GM12878 (cell line): ENCODE measurements at regions not wholly inside any gene's neighbourhood (a gene's known extent, or its start where the extent isn't known, plus 50 kb on each side); places are given as distances from the start of the nearest gene placed in this dataset.

Source experiments
- ATAC-seq: fragments of 200-7000 bp; cut with Tn5 transposase; 3 replicates; pipeline ENCODE4 v1.9.1; 2020; ENCODE audit warnings: mild to moderate bottlenecking, moderate library complexity
- BruUV-seq: library from RNA; stranded (reverse); fragments of 400-500 nt; replicated peaks from 2 replicates; lab custom pipeline; 2021; lab: Mats Ljungman, UMichigan
- CTCF ChIA-PET: fragments of 300-600 bp; sonication (Branson Sonifier 250); formaldehyde crosslinking; extraction: SDS; loops from one replicate; lab custom pipeline; 2021; ENCODE audit warnings: inconsistent platforms; lab: Yijun Ruan, JAX
- POLR2A ChIA-PET: fragments of 350-600 bp; formaldehyde crosslinking; extraction: SDS; loops from one replicate; lab custom pipeline; 2021; ENCODE audit warnings: inconsistent platforms; lab: Charles Lee
- RAD21 ChIA-PET: fragments of 300-600 bp; sonication (Branson Sonifier 250); formaldehyde crosslinking; loops from one replicate; lab custom pipeline; 2023; ENCODE audit warnings: antibody characterized with exemption; ENCODE audit not compliant: unreplicated experiment; lab: Charles Lee
- SMC1A ChIA-PET: fragments of 300-600 bp; sonication (Branson Sonifier 250); formaldehyde crosslinking; loops from one replicate; lab custom pipeline; 2023; ENCODE audit not compliant: unreplicated experiment, uncharacterized antibody; lab: Charles Lee
- DNase-seq: peaks from one replicate; pipeline ENCODE4 v3.0.0-alpha.2; 2011; ENCODE audit warnings: low read depth, low spot score
- FAIRE-seq: peaks from 3 replicates; lab custom pipeline; 2011; peaks lifted over from hg19 to GRCh38; lab: Jason Lieb, UNC
- H2AFZ ChIP-seq: 2 replicates; pipeline ENCODE4 v1.6.0; 2011; ENCODE audit warnings: low read depth, low read length, control low read depth; ENCODE audit not compliant: control insufficient read depth
- H3K27ac ChIP-seq: 2 replicates; pipeline ENCODE4 v1.5.1; 2011; ENCODE audit warnings: control low read depth; ENCODE audit not compliant: control insufficient read depth, insufficient read depth
- H3K27me3 ChIP-seq, 2 experiments: replicated peaks in 1 of 2; 2 replicates each; pipeline versions ENCODE4 v1.6.0 to v1.6.1; 2011; ENCODE audit warnings: low read length in 1 of 2; ENCODE audit not compliant: control insufficient read depth in 2 of 2, insufficient read depth in 2 of 2
- H3K36me3 ChIP-seq, 2 experiments: 2 replicates each; pipeline ENCODE4 v1.5.1; 2011; ENCODE audit warnings: low read length in 1 of 2; ENCODE audit not compliant: control insufficient read depth in 2 of 2, insufficient read depth in 2 of 2
- H3K4me1 ChIP-seq: 2 replicates; pipeline ENCODE4 v1.6.1; 2011; ENCODE audit warnings: mild to moderate bottlenecking, low read length, moderate library complexity, mixed read lengths; ENCODE audit not compliant: control insufficient read depth, insufficient read depth
- H3K4me2 ChIP-seq: 2 replicates; pipeline ENCODE4 v1.6.0; 2011; ENCODE audit warnings: control low read depth; ENCODE audit not compliant: control insufficient read depth, insufficient read depth
- H3K4me3 ChIP-seq: fragments of 200-600 bp; sonication (generic); 2 replicates; pipeline ENCODE4 v1.5.1; 2016
- H3K79me2 ChIP-seq: 2 replicates; pipeline ENCODE4 v1.6.0; 2011; ENCODE audit warnings: low read length; ENCODE audit not compliant: control insufficient read depth, insufficient read depth
- H3K9ac ChIP-seq: 2 replicates; pipeline ENCODE4 v1.8.0; 2011; ENCODE audit warnings: low read length, control low read depth, mixed read lengths; ENCODE audit not compliant: control insufficient read depth, insufficient read depth
- H3K9me3 ChIP-seq: replicated peaks from 3 replicates; pipeline ENCODE4 v1.5.1; 2011; ENCODE audit warnings: mild to moderate bottlenecking, low read length; ENCODE audit not compliant: control insufficient read depth, insufficient read depth
- H4K20me1 ChIP-seq: 2 replicates; pipeline ENCODE4 v1.6.0; 2011; ENCODE audit not compliant: control insufficient read depth, insufficient read depth
- CBX3 ChIP-seq: fragments of 200-600 bp; sonication (generic); IDR thresholded peaks from 2 replicates; pipeline ENCODE4 v1.6.1; 2016; ENCODE audit warnings: low read depth, borderline replicate concordance
- E4F1 ChIP-seq: fragments of 450-650 bp; IDR thresholded peaks from 2 replicates; pipeline ENCODE4 v1.6.1; 2018; ENCODE audit warnings: borderline replicate concordance, mild to moderate bottlenecking; ENCODE audit not compliant: partially characterized antibody
- ELK1 ChIP-seq: IDR thresholded peaks from 2 replicates; pipeline ENCODE4 v1.6.1; 2012; ENCODE audit warnings: low read depth, low read length, improper control_type of control experiment
- KDM1A ChIP-seq: fragments of 200-600 bp; sonication (generic); IDR thresholded peaks from 2 replicates; pipeline ENCODE4 v1.6.1; 2016; ENCODE audit warnings: borderline replicate concordance
- POLR2AphosphoS2 ChIP-seq: IDR thresholded peaks from 2 replicates; pipeline ENCODE4 v1.6.1; 2011; ENCODE audit warnings: low read depth, mild to moderate bottlenecking, low read length, improper control_type of control experiment, moderate library complexity
- RAD51 ChIP-seq: fragments of 450-650 bp; IDR thresholded peaks from 2 replicates; pipeline ENCODE4 v1.6.1; 2016; ENCODE audit warnings: moderate library complexity, mild to moderate bottlenecking, inconsistent platforms
- ZNF207 ChIP-seq: fragments of 450-650 bp; IDR thresholded peaks from 2 replicates; pipeline ENCODE4 v1.6.1; 2014; ENCODE audit warnings: antibody characterized with exemption, mild to moderate bottlenecking, borderline replicate concordance
- ZNF24 ChIP-seq: fragments of 450-650 bp; IDR thresholded peaks from 2 replicates; pipeline ENCODE4 v1.6.1; 2017; ENCODE audit warnings: antibody characterized with exemption, mild to moderate bottlenecking
- in situ Hi-C: fragments of 300-500 bp; cut with MboI; formaldehyde crosslinking; loops from 9 replicates; pipeline ENCODE4 v1.14.3; 2018; ENCODE audit warnings: mixed read lengths
- intact Hi-C: fragments of 100-400 bp; cut with micrococcal nuclease; formaldehyde crosslinking; loops from one replicate; pipeline ENCODE4 v1.14.2; 2022; ENCODE audit not compliant: unreplicated experiment

DNA sequence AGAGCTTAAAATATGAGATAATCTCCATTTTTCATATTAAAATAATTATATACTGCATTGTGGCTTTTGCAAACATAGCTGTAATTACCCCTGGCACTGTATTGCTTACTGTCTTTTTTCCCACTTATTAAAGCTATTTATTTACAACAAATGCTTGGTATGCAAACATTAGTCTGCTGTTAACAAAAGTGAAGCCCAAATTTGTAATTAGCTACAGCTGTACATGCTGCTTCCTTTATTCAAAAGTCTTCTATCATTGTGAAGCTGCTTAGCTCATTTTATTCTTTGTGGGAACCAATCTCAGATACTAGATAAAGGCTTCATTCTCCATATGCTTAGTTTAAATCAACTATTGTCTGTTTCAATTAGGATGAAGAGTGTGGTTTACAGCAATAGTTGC, 425.8 kb upstream of the FOXG1 start (continued):
- TF ChIP-seq E4F1 (no peak), ZNF24 (no peak), ZNF207 (no peak), POLR2AphosphoS2 (no peak)

- FAIRE-seq: no peak
- H3K9me3 ChIP-seq: no peaks in the 10 kb centered on the region; the same call in 2 of the 3 replicates
- RAD21 ChIA-PET: no interaction called here
- ATAC-seq: no peak
- no TSS peak for BruUV-seq
- no peak for TF ChIP-seq CBX3
- TF ChIP-seq KDM1A: no peak
- TF ChIP-seq E4F1: no peak
- TF ChIP-seq ELK1: no peak
- no peak for TF ChIP-seq RAD51
- TF ChIP-seq, all 136 proteins: peak for 0
- intact Hi-C loops: no loop called here
- POLR2A ChIA-PET: no interaction called here
- SMC1A ChIA-PET: interaction anchor here (1.2 kb wide), 1 partner anchor 21 kb away, joined by 3 read pairs; no protein-coding TSS in a partner anchor
- H4K20me1 ChIP-seq: no peaks in the 10 kb centered on the region
- H3K4me3 ChIP-seq: no peak overlapping the region
- H2AFZ ChIP-seq: no peak overlapping the region
- H3K4me2 ChIP-seq: no peak overlapping the region
- H3K27me3 ChIP-seq: no peaks in the 10 kb centered on the region
- H3K79me2 ChIP-seq: no peaks in the 10 kb centered on the region
- in situ Hi-C loops: no loop called here
- no peaks in the 10 kb centered on the region for H3K4me1 ChIP-seq
- no peak for DNase-seq
- no peak overlapping the region for H3K9ac ChIP-seq
- H3K27ac ChIP-seq: no peak overlapping the region
- CTCF ChIA-PET: no interaction called here
- H3K36me3 ChIP-seq: no peaks in the 10 kb centered on the region
Measured at GRCh38 chr14:28344381-28344780, 422.2 kb upstream of the FOXG1 start.
